Natural killer cell (primary cell): ENCODE measurements at regions not wholly inside any gene's neighbourhood (a gene's known extent, or its start where the extent isn't known, plus 50 kb on each side); places are given as distances from the start of the nearest gene placed in this dataset.

ENCODE experiments used
- ATAC-seq, 3 donors: fragments of 150-1000 bp in 2 of 3; fragments of 200-7000 bp in 1 of 3; cut with Tn5 transposase; 1 replicate in 1 of 3; 2 replicates in 2 of 3; pipeline ENCODE4 v1.10.0; 2021; ENCODE audit warnings: mild to moderate bottlenecking in 2 of 3, moderate library complexity in 2 of 3
- DNase-seq, 2 donors: peaks; one replicate each; pipeline versions ENCODE4 v3.0.0 to v3.0.0-alpha.2; 2013 to 2021; ENCODE audit warnings: mixed read lengths in 1 of 2
- H3K27ac ChIP-seq: one replicate; pipeline ENCODE4 v1.5.1; 2013; ENCODE audit warnings: mild to moderate bottlenecking, low read length
- H3K27me3 ChIP-seq: one replicate; pipeline ENCODE4 v1.6.1; 2013; ENCODE audit warnings: low read length; ENCODE audit not compliant: control insufficient read depth, insufficient read depth
- H3K36me3 ChIP-seq: one replicate; pipeline ENCODE4 v1.6.1; 2013; ENCODE audit warnings: low read length; ENCODE audit not compliant: control insufficient read depth, insufficient read depth
- H3K4me1 ChIP-seq: one replicate; pipeline ENCODE4 v1.6.1; 2013; ENCODE audit warnings: low read length; ENCODE audit not compliant: control insufficient read depth, insufficient read depth
- H3K4me3 ChIP-seq: one replicate; pipeline ENCODE4 v1.5.1; 2013; ENCODE audit warnings: low read length
- H3K9me3 ChIP-seq: one replicate; pipeline ENCODE4 v1.6.1; 2013; ENCODE audit warnings: low read length; ENCODE audit not compliant: control insufficient read depth, insufficient read depth
- H3K27ac Mint-ChIP-seq, 2 donors: one replicate each; pipeline ENCODE4 v1.8.0; 2022; ENCODE audit warnings: mild to moderate bottlenecking in 2 of 2, mixed read lengths in 2 of 2, moderate library complexity in 1 of 2
- H3K27me3 Mint-ChIP-seq, 2 donors: one replicate each; pipeline ENCODE4 v1.8.0; 2022; ENCODE audit warnings: low read depth in 2 of 2, mixed read lengths in 2 of 2
- H3K36me3 Mint-ChIP-seq: one replicate; pipeline ENCODE4 v1.8.0; 2022; ENCODE audit warnings: mixed read lengths
- H3K4me1 Mint-ChIP-seq, 2 donors: one replicate each; pipeline ENCODE4 v1.8.0; 2022; ENCODE audit warnings: mixed read lengths in 2 of 2
- H3K4me3 Mint-ChIP-seq: one replicate; pipeline ENCODE4 v1.8.0; 2022; ENCODE audit warnings: mild to moderate bottlenecking, moderate library complexity, mixed read lengths
- H3K9me3 Mint-ChIP-seq, 2 donors: one replicate each; pipeline ENCODE4 v1.8.0; 2022; ENCODE audit warnings: mixed read lengths in 2 of 2
- CTCF ChIP-seq: fragments of 200-600 bp; IDR thresholded peaks from one replicate; pipeline ENCODE4 v1.8.0; 2022; ENCODE audit warnings: antibody characterized with exemption
- WGBS: methylation state at CpG from one replicate; pipeline ENCODE4 v1.1.7; 2013; ENCODE audit warnings: missing lambda C conversion rate; ENCODE audit not compliant: insufficient coverage; 5-methylcytosine and 5-hydroxymethylcytosine counted together
- intact Hi-C: fragments of 100-400 bp; cut with micrococcal nuclease; formaldehyde crosslinking; loops from one replicate; pipeline ENCODE4 v1.14.2; 2022

- Mint-ChIP-seq H3K27ac (no peak overlapping the region), H3K4me3 (no peak overlapping the region), H3K4me1 (peaks cover 0 to 16% of the 10 kb centered on the region in 2 donors), H3K27me3 (no peaks in the 10 kb centered on the region), H3K9me3 (no peaks in the 10 kb centered on the region), H3K36me3 (no peaks in the 10 kb centered on the region)
- DNase-seq (no peak), ATAC-seq (no peak)
- Histone ChIP-seq H3K9me3 (no peaks in the 10 kb centered on the region), H3K4me1 (no peaks in the 10 kb centered on the region), H3K4me3 (no peak overlapping the region), H3K27me3 (no peaks in the 10 kb centered on the region), H3K36me3 (no peaks in the 10 kb centered on the region), H3K27ac (no peak overlapping the region)
- no CpG with 5 or more reads among the region's 1 CpG for WGBS
- TF ChIP-seq CTCF: no peak
- intact Hi-C loops: no loop called here
Observed at GRCh38 chr12:90301561-90302133, 593.0 kb upstream of the ATP2B1 start.

GRCh38 chr12:90301095-90301494, 592.5 kb upstream of the ATP2B1 start:
- H3K36me3 Mint-ChIP-seq: no peaks in the 10 kb centered on the region
- Histone ChIP-seq H3K36me3 (no peaks in the 10 kb centered on the region), H3K9me3 (no peaks in the 10 kb centered on the region), H3K27ac (no peak overlapping the region), H3K4me3 (no peak overlapping the region), H3K27me3 (no peaks in the 10 kb centered on the region), H3K4me1 (no peaks in the 10 kb centered on the region)
- no peak for ATAC-seq
- no peak overlapping the region for H3K27ac Mint-ChIP-seq
- no peak overlapping the region for H3K4me3 Mint-ChIP-seq
- WGBS: 87% methylated on average over 2 of the region's 4 CpGs
- H3K4me1 Mint-ChIP-seq: peaks cover 0 to 16% of the 10 kb centered on the region in 2 donors
- H3K9me3 Mint-ChIP-seq: no peaks in the 10 kb centered on the region
- TF ChIP-seq CTCF: no peak
- intact Hi-C loops: no loop called here
- H3K27me3 Mint-ChIP-seq: no peaks in the 10 kb centered on the region
- DNase-seq: no peak

GRCh38 chr12:90299666-90300065, 591.0 kb upstream of the ATP2B1 start:
- Histone ChIP-seq H3K4me3 (no peak overlapping the region), H3K27ac (no peak overlapping the region), H3K36me3 (no peaks in the 10 kb centered on the region), H3K4me1 (no peaks in the 10 kb centered on the region), H3K9me3 (no peaks in the 10 kb centered on the region), H3K27me3 (peaks cover 2% of the 10 kb centered on the region)
- Mint-ChIP-seq H3K4me3 (no peak overlapping the region), H3K27ac (no peak overlapping the region), H3K4me1 (peaks cover 0 to 16% of the 10 kb centered on the region in 2 donors), H3K27me3 (no peaks in the 10 kb centered on the region), H3K36me3 (no peaks in the 10 kb centered on the region), H3K9me3 (no peaks in the 10 kb centered on the region)
- no peak for TF ChIP-seq CTCF
- no peak for DNase-seq
- ATAC-seq: no peak
- intact Hi-C loops: no loop called here

- peak in 1 of 2 donors; percentile 17 for DNase-seq
- intact Hi-C loops: no loop called here
- H3K4me3 ChIP-seq: no peak overlapping the region
Observed at GRCh38 chr12:90299121-90299520, 590.5 kb upstream of the ATP2B1 start.

More at GRCh38 chr12:90299121-90299520, 590.5 kb upstream of the ATP2B1 start:
- Mint-ChIP-seq H3K27ac (no peak overlapping the region), H3K36me3 (no peaks in the 10 kb centered on the region), H3K4me3 (no peak overlapping the region), H3K9me3 (no peaks in the 10 kb centered on the region), H3K27me3 (no peaks in the 10 kb centered on the region), H3K4me1 (peaks cover 0 to 16% of the 10 kb centered on the region in 2 donors)
- no peak overlapping the region for H3K27ac ChIP-seq
- H3K9me3 ChIP-seq: no peaks in the 10 kb centered on the region
- no peak for ATAC-seq
- no peak for TF ChIP-seq CTCF
- H3K4me1 ChIP-seq: no peaks in the 10 kb centered on the region
- 19% methylated on average over 4 of the region's 4 CpGs for WGBS
- no peaks in the 10 kb centered on the region for H3K36me3 ChIP-seq
- H3K27me3 ChIP-seq: peaks cover 2% of the 10 kb centered on the region
